ENCODE measurements at regions not wholly inside any gene's neighbourhood (a gene's known extent, or its start where the extent isn't known, plus 50 kb on each side); places are given as distances from the start of the nearest gene placed in this dataset.

DNA sequence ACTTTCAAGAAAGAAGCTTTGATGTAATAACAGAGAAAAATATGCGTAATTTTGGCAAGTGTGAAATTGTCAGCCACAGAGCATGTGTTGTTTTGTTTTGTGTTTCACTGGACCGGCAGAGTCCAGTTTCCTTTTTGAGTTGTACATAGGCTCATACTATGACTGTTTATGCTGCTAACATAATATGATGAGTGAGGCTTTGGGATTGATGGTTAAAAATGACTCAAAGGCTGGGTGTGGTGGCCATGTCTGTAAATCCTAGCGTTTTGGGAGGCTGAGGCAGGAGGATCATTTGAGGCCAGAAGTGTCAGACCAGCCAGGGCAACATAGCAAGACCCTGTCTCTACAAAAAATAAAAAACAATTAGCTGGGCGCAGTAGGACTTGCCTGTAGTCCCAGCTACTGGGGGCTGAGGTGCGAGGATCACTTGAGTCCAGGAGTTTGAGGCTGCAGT, 487.9 kb downstream of the PCNX1 start:
- Histone ChIP-seq H3K9me3 (no peaks in the 10 kb centered on the region), H3K4me3 (no peak overlapping the region), H3K36me3 (no peaks in the 10 kb centered on the region), H3K27me3 (no peaks in the 10 kb centered on the region), H3K4me1 (peaks cover 0 to 29% (median 9%) of the 10 kb centered on the region in 4 donors), H3K27ac (no peak overlapping the region)
- WGBS, 5 donors = 86 to 91% (median 88%) methylated on average over 5 of the region's 5 CpGs
- intact Hi-C loops (cut with DNase I; ENCODE audit: low total_unique reads) = no loop called here
- DNase-seq = no peak
- TF ChIP-seq, protein P1, sequence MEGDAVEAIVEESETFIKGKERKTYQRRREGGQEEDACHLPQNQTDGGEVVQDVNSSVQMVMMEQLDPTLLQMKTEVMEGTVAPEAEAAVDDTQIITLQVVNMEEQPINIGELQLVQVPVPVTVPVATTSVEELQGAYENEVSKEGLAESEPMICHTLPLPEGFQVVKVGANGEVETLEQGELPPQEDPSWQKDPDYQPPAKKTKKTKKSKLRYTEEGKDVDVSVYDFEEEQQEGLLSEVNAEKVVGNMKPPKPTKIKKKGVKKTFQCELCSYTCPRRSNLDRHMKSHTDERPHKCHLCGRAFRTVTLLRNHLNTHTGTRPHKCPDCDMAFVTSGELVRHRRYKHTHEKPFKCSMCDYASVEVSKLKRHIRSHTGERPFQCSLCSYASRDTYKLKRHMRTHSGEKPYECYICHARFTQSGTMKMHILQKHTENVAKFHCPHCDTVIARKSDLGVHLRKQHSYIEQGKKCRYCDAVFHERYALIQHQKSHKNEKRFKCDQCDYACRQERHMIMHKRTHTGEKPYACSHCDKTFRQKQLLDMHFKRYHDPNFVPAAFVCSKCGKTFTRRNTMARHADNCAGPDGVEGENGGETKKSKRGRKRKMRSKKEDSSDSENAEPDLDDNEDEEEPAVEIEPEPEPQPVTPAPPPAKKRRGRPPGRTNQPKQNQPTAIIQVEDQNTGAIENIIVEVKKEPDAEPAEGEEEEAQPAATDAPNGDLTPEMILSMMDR (IDR thresholded peaks at IDR 0.05) = no peak
- no peak for TF ChIP-seq POLR2AphosphoS5 (IDR thresholded peaks at IDR 0.05)
- TF ChIP-seq EP300 (IDR thresholded peaks at IDR 0.05) = no peak
- TF ChIP-seq POLR2A (IDR thresholded peaks at IDR 0.05) = no peak

DNA sequence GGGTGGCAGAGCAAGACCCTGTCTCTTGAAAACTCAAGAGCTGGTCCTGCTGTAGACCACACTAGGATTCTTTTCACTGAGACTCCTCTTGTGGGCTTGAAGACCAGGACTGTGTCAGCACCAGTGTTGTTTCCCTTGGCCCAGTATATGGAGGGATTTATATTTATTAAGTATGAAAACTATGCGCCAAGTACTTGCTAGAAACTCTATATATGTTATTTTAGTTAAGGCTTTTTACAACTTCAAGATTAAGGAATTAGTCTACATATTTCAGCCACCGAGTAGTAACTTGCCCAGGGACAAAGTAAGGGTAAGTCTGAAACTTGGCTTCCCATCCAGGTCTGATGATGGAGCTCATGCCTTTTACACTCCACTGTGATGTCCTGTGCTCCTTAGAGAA, 488.4 kb downstream of the PCNX1 start:
- Histone ChIP-seq H3K36me3 (no peaks in the 10 kb centered on the region), H3K27me3 (no peaks in the 10 kb centered on the region), H3K9me3 (no peaks in the 10 kb centered on the region), H3K4me3 (no peak overlapping the region), H3K27ac (no peak overlapping the region), H3K4me1 (peaks cover 0 to 31% (median 11%) of the 10 kb centered on the region in 4 donors)
- no peak for TF ChIP-seq POLR2A (IDR thresholded peaks at IDR 0.05)
- TF ChIP-seq, protein P1 (IDR thresholded peaks at IDR 0.05) = no peak
- TF ChIP-seq EP300 (IDR thresholded peaks at IDR 0.05) = no peak
- TF ChIP-seq POLR2AphosphoS5 (IDR thresholded peaks at IDR 0.05) = no peak
- intact Hi-C loops (cut with DNase I; ENCODE audit: low total_unique reads) = no loop called here
- no peak for DNase-seq
- 89 to 98% (median 94%) methylated on average over 2 of the region's 2 CpGs for WGBS, 5 donors

DNA sequence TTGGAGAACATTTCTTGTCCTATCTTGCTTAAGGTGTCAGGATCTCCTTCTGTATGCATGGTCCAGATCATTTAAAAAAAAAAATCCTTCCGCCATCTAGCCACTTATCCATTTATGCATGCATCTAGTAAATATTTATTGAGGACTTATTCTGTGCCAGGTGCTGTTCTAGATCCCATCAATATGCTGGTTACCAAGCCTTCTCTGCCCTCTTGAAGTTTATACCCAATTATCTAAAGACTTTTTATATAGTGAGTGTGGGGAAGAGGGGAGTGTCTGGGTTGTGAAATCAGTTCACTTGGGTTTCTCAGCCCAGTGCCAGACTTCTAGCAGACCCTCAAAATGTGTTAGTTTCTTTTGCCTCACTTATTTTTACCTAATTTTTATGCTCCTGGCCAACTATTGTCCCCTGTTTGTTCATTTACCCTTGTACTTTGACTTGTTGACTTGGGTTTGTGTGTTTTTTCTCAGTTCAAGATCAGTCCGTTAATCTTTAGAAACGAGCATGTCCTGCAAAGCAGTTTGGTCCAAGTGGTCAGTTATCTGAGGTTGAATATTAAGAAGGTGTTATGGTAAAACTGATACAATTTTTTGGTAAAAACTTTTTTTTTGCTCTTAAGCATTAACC, 488.9 kb downstream of the PCNX1 start:
- WGBS, 5 donors = 54 to 76% (median 59%) methylated on average over 3 of the region's 3 CpGs
- peaks cover 0 to 36% (median 16%) of the 10 kb centered on the region in 4 donors for H3K4me1 ChIP-seq
- H3K27ac ChIP-seq = no peak overlapping the region
- TF ChIP-seq POLR2A (IDR thresholded peaks at IDR 0.05) = no peak
- TF ChIP-seq EP300 (IDR thresholded peaks at IDR 0.05) = no peak
- no peak for TF ChIP-seq POLR2AphosphoS5 (IDR thresholded peaks at IDR 0.05)
- TF ChIP-seq, protein P1 (IDR thresholded peaks at IDR 0.05) = no peak
- no peaks in the 10 kb centered on the region for H3K27me3 ChIP-seq
- H3K4me3 ChIP-seq = no peak overlapping the region
- H3K36me3 ChIP-seq = no peaks in the 10 kb centered on the region
- DNase-seq = no peak
- H3K9me3 ChIP-seq = no peaks in the 10 kb centered on the region
- intact Hi-C loops (cut with DNase I; ENCODE audit: low total_unique reads) = no loop called here

DNA sequence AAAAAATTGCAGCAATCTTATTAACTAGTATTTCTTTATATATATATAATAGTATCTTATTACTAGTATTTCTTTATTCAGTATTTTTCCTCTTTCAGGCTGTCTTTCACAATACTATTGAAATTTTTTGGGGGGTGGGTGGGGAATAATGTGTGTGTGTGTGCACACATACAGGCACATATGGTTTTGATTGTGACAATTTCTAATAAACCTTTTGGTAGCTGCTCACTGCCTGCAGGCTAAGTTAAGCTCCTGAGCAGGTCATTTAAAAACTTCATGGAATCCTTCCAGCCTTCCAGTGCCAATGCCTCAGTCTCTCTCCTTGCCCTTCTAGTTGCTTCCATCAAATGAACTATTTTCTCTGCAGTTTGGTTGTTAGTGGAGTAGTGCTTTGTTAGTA, 490.1 kb downstream of the PCNX1 start:
- H3K36me3 ChIP-seq = no peaks in the 10 kb centered on the region
- intact Hi-C loops (cut with DNase I; ENCODE audit: low total_unique reads) = no loop called here
- H3K4me3 ChIP-seq = no peak overlapping the region
- H3K4me1 ChIP-seq = peaks cover 0 to 40% (median 22%) of the 10 kb centered on the region in 4 donors
- DNase-seq = no peak
- TF ChIP-seq, protein P1 (IDR thresholded peaks at IDR 0.05) = no peak
- TF ChIP-seq POLR2A (IDR thresholded peaks at IDR 0.05) = no peak
- TF ChIP-seq EP300 (IDR thresholded peaks at IDR 0.05) = no peak
- TF ChIP-seq POLR2AphosphoS5 (IDR thresholded peaks at IDR 0.05) = no peak
- H3K27ac ChIP-seq = no peak overlapping the region
- no peaks in the 10 kb centered on the region for H3K9me3 ChIP-seq
- no peaks in the 10 kb centered on the region for H3K27me3 ChIP-seq

Measured in stomach (tissue), 8 donors.